HepG2 (cell line): ENCODE measurements at regions not wholly inside any gene's neighbourhood (a gene's known extent, or its start where the extent isn't known, plus 50 kb on each side); places are given as distances from the start of the nearest gene placed in this dataset.

Source experiments
- ATAC-seq: fragments of 200-7000 bp; cut with Tn5 transposase; 3 replicates; pipeline ENCODE4 v1.9.1; 2020; ENCODE audit warnings: mild to moderate bottlenecking, moderate library complexity
- BruUV-seq: library from RNA; stranded (reverse); fragments of 400-500 nt; replicated peaks from 2 replicates; lab custom pipeline; 2021; lab: Mats Ljungman, UMichigan
- CTCF ChIA-PET: fragments of 300-600 bp; formaldehyde crosslinking; extraction: SDS; loops from one replicate; lab custom pipeline; 2021; ENCODE audit warnings: low total read pairs, inconsistent platforms, low intra/inter-chr PET ratio; lab: Yijun Ruan, JAX
- POLR2A ChIA-PET: fragments of 350-600 bp; sonication (Branson Sonifier 250); formaldehyde crosslinking; loops from one replicate; lab custom pipeline; 2020; ENCODE audit warnings: antibody characterized with exemption, inconsistent platforms; lab: Yijun Ruan, JAX
- DNase-seq: peaks from one replicate; pipeline ENCODE4 v3.0.0-alpha.2; 2015; ENCODE audit warnings: low spot score
- FAIRE-seq: peaks from 3 replicates; lab custom pipeline; 2011; peaks lifted over from hg19 to GRCh38; lab: Jason Lieb, UNC
- H2AFZ ChIP-seq: one replicate; pipeline ENCODE4 v1.6.1; 2011; ENCODE audit warnings: low read length, inconsistent platforms
- H3K27ac ChIP-seq: fragments of 300-600 bp; 3 replicates; pipeline ENCODE4 v1.8.0; 2011; ENCODE audit warnings: mixed run types, mild to moderate bottlenecking, mixed read lengths, low read length, inconsistent platforms; ENCODE audit not compliant: insufficient read depth; ENCODE audit errors: extremely low read length
- H3K27me3 ChIP-seq, 2 experiments: fragments of 200-600 bp in 1 of 2; 2 replicates in 1 of 2; 3 replicates in 1 of 2; pipeline versions ENCODE4 v1.6.0 to v1.8.0; 2011; ENCODE audit warnings: low read length in 2 of 2, mild to moderate bottlenecking in 2 of 2, moderate library complexity in 2 of 2, inconsistent platforms in 1 of 2; ENCODE audit not compliant: insufficient read depth in 2 of 2, control insufficient read depth in 1 of 2
- H3K36me3 ChIP-seq, 2 experiments: fragments of 200-600 bp in 1 of 2; replicated peaks in 1 of 2; 2 replicates in 1 of 2; 3 replicates in 1 of 2; pipeline versions ENCODE4 v1.5.1 to v1.8.0; 2011; ENCODE audit warnings: low read length in 2 of 2, inconsistent platforms in 1 of 2; ENCODE audit not compliant: insufficient read depth in 2 of 2, control insufficient read depth in 1 of 2
- H3K4me1 ChIP-seq: 2 replicates; pipeline ENCODE4 v1.5.1; 2012; ENCODE audit warnings: low read length, inconsistent platforms; ENCODE audit not compliant: insufficient read depth
- H3K4me2 ChIP-seq: 2 replicates; pipeline ENCODE4 v1.6.0; 2011; ENCODE audit warnings: low read depth, low read length, inconsistent platforms
- H3K4me3 ChIP-seq, 3 experiments: fragments of 200-600 bp in 1 of 3; sonication (generic), shearing (Covaris generic) in 1 of 3; replicated peaks in 1 of 3; 2 replicates each; pipeline ENCODE4 v1.5.1; 2011 to 2016; ENCODE audit warnings: low read length in 3 of 3, inconsistent platforms in 2 of 3, low read depth in 2 of 3, mild to moderate bottlenecking in 2 of 3, control low read depth in 1 of 3, mixed read lengths in 1 of 3; ENCODE audit not compliant: insufficient read depth in 1 of 3
- H3K79me2 ChIP-seq: one replicate; pipeline ENCODE4 v1.6.1; 2011; ENCODE audit warnings: low read length, inconsistent platforms; ENCODE audit not compliant: insufficient read depth
- H3K9ac ChIP-seq: 2 replicates; pipeline ENCODE4 v1.6.0; 2011; ENCODE audit warnings: mild to moderate bottlenecking, low read depth, low read length, inconsistent platforms; ENCODE audit not compliant: insufficient read depth
- H3K9me3 ChIP-seq: 2 replicates; pipeline ENCODE4 v1.5.1; 2012; ENCODE audit warnings: mild to moderate bottlenecking, low read length
- H4K20me1 ChIP-seq: 2 replicates; pipeline ENCODE4 v1.6.0; 2011; ENCODE audit warnings: inconsistent platforms, mild to moderate bottlenecking, low read length, moderate library complexity; ENCODE audit not compliant: insufficient read depth
- CEBPB ChIP-seq: IDR thresholded peaks from 2 replicates; pipeline ENCODE4 v1.6.1; 2011; ENCODE audit warnings: low read depth, low read length, improper control_type of control experiment, borderline replicate concordance
- RFXAP ChIP-seq: sonication (generic); formaldehyde crosslinking; IDR thresholded peaks from 2 replicates; pipeline ENCODE4 v1.4.0; 2020; ENCODE audit warnings: missing genetic modification reagents, borderline replicate concordance
- TOPORS ChIP-seq: sonication (generic); formaldehyde crosslinking; IDR thresholded peaks from 2 replicates; pipeline ENCODE4 v1.8.0; 2023; ENCODE audit warnings: mild to moderate bottlenecking, missing genetic modification reagents
- ZKSCAN5 ChIP-seq: sonication (generic); formaldehyde crosslinking; IDR thresholded peaks from 2 replicates; pipeline ENCODE4 v1.5.1; 2020; ENCODE audit warnings: mild to moderate bottlenecking, missing genetic modification reagents
- WGBS: methylation state at CpG from one replicate; pipeline ENCODE4 v1.1.6; 2017; ENCODE audit warnings: low lambda C conversion rate; 5-methylcytosine and 5-hydroxymethylcytosine counted together
- in situ Hi-C: cut with HindIII; loops from 2 replicates; pipeline ENCODE4 v1.10.0; 2017; ENCODE audit warnings: low pct_unique_long_range_greater_than_20kb; ENCODE audit not compliant: extremely low pct_ligation_motif_present
- intact Hi-C: fragments of 100-400 bp; cut with micrococcal nuclease; formaldehyde crosslinking; loops from one replicate; pipeline ENCODE4 v1.10.0; 2022; ENCODE audit not compliant: unreplicated experiment
- TF ChIP-seq, protein P1 (sequence below): sonication (generic); formaldehyde crosslinking; IDR thresholded peaks from 2 replicates; pipeline ENCODE4 v1.4.0; 2020; ENCODE audit warnings: missing genetic modification reagents, mild to moderate bottlenecking, borderline replicate concordance

DNA sequence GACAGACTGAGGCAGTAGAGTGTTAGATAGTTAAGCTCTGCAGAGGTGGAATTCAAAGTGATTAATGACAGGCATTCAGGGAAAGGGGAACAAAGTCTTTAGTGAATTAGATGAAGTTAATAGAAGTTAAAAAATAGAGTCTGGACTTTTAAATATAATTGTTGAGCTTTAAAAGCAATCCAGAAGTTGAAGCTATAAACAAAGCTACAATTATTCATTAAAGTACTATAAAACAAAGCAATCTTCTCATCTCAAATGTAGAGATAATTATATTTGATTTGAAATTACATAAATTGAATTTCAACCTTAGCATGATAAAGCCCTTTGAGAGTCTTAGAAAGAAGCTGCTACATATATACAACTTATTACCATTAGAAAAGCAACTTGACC, 710.6 kb downstream of the MRPL39 start (continued):
- TF ChIP-seq, protein P1, sequence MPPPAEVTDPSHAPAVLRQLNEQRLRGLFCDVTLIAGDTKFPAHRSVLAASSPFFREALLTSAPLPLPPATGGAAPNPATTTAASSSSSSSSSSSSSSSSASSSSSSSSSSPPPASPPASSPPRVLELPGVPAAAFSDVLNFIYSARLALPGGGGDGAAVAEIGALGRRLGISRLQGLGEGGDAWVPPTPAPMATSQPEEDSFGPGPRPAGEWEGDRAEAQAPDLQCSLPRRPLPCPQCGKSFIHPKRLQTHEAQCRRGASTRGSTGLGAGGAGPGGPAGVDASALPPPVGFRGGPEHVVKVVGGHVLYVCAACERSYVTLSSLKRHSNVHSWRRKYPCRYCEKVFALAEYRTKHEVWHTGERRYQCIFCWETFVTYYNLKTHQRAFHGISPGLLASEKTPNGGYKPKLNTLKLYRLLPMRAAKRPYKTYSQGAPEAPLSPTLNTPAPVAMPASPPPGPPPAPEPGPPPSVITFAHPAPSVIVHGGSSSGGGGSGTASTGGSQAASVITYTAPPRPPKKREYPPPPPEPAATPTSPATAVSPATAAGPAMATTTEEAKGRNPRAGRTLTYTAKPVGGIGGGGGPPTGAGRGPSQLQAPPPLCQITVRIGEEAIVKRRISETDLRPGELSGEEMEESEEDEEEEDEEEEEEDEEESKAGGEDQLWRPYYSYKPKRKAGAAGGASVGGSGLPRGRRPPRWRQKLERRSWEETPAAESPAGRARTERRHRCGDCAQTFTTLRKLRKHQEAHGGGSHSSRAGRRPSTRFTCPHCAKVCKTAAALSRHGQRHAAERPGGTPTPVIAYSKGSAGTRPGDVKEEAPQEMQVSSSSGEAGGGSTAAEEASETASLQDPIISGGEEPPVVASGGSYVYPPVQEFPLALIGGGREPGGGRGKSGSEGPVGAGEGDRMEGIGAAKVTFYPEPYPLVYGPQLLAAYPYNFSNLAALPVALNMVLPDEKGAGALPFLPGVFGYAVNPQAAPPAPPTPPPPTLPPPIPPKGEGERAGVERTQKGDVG (CRISPR knock-in tag) = no peak

DNA sequence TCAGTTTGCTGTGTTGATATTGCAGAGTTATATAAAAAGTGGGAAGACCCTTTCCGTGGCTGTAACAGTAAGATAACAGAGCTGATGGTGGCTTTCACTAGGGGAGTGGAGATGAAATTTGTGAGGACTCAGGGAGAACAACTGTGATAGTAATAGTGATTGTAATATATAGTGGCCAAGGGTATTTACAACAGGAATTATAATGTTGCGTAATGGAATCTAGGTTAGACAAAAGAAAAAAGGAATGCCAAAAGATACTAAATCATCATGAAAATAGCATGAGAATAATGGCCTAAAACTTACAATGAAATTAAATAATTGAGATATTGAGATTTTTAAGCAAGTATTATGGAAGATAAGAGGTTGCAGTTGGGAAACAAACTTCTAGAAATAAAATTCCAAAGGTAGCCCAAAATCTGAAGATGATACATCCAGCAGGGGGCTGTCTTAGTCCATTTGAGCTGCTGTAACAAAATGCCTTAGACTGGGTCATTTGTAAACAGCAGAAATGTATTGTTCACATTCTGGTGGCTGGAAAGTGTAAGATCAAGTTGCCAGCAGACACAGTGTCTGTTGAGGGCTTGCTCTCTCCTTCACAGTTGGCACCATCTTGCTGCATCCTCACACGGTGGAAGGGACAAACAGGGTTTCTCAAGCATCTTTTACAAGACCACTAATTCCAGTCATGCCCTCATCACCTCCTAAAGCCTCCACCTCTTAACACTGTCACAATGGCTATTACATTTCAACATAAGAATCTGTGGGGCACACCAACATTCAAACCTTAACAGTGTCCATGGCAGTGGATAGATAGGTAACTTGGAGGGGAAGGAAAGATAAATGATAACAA, 711.2 kb downstream of the MRPL39 start:
- Histone ChIP-seq H3K4me2 (no peak overlapping the region), H3K27ac (no peak overlapping the region), H3K79me2 (no peaks in the 10 kb centered on the region), H3K9me3 (peaks cover 71% of the 10 kb centered on the region), H3K4me3 (no peak overlapping the region), H3K4me1 (no peaks in the 10 kb centered on the region), H2AFZ (no peak overlapping the region), H3K27me3 (no peaks in the 10 kb centered on the region), H3K36me3 (no peaks in the 10 kb centered on the region), H4K20me1 (no peaks in the 10 kb centered on the region), H3K9ac (no peak overlapping the region)
- in situ Hi-C loops (no loop called here), intact Hi-C loops (no loop called here)
- peak; percentile 37; the same call in 1 of the 2 replicates for TF ChIP-seq CEBPB
- TF ChIP-seq ZKSCAN5 (CRISPR knock-in tag) = no peak
- TF ChIP-seq RFXAP (CRISPR knock-in tag) = no peak
- TF ChIP-seq TOPORS (CRISPR knock-in tag) = no peak
- POLR2A ChIA-PET = no interaction called here
- ATAC-seq (no peak), DNase-seq (no peak), FAIRE-seq (no peak)
- CTCF ChIA-PET = no interaction called here
- BruUV-seq = no TSS peak
- WGBS = 48% methylated on average over 3 of the region's 3 CpGs
